ENCODE measurements at regions not wholly inside any gene's neighbourhood (a gene's known extent, or its start where the extent isn't known, plus 50 kb on each side); places are given as distances from the start of the nearest gene placed in this dataset.

- Histone ChIP-seq H3K27me3 (no peaks in the 10 kb centered on the region), H3K4me3 (no peak overlapping the region), H3K4me1 (no peaks in the 10 kb centered on the region), H3K36me3 (no peaks in the 10 kb centered on the region), H3K27ac (no peak overlapping the region), H3K9me3 (no peaks in the 10 kb centered on the region)
- no peak for ATAC-seq
- intact Hi-C loops (cut with DNase I; ENCODE audit: low total_unique reads) = no loop called here
- in situ Hi-C loops (cut with MboI; ENCODE audit: low sequenced_read_pairs in 4 of 4) = loop anchor here in 1 of 4 donors (25.0 kb wide), 1 partner anchor 102 kb away; no protein-coding TSS in a partner anchor
- DNase-seq = no peak
- TF ChIP-seq CTCF (IDR thresholded peaks at IDR 0.05 in 4 of 5, conservative IDR thresholded peaks at IDR 0.05 in 1 of 5) (no peak), POLR2A (IDR thresholded peaks at IDR 0.05) (no peak)
Measured at GRCh38 chr9:10785255-10785654, 172.5 kb upstream of the PTPRD start.

GRCh38 chr9:10793306-10793705, 180.5 kb upstream of the PTPRD start:
- no peaks in the 10 kb centered on the region for H3K4me1 ChIP-seq
- H3K27ac ChIP-seq = no peak overlapping the region
- DNase-seq = no peak
- no peaks in the 10 kb centered on the region for H3K9me3 ChIP-seq
- in situ Hi-C loops (cut with MboI; ENCODE audit: low sequenced_read_pairs in 4 of 4) (loop anchor here in 1 of 4 donors (25.0 kb wide), 1 partner anchor 94 kb away; no protein-coding TSS in a partner anchor), intact Hi-C loops (cut with DNase I; ENCODE audit: low total_unique reads) (no loop called here)
- no peak overlapping the region for H3K4me3 ChIP-seq
- no peak for TF ChIP-seq POLR2A (IDR thresholded peaks at IDR 0.05)
- no peak for TF ChIP-seq CTCF (IDR thresholded peaks at IDR 0.05 in 4 of 5, conservative IDR thresholded peaks at IDR 0.05 in 1 of 5)
- no peaks in the 10 kb centered on the region for H3K36me3 ChIP-seq
- no peak for ATAC-seq
- no peaks in the 10 kb centered on the region for H3K27me3 ChIP-seq

- no peaks in the 10 kb centered on the region for H3K27me3 ChIP-seq
- H3K27ac ChIP-seq = no peak overlapping the region
- no peak for DNase-seq
- no peaks in the 10 kb centered on the region for H3K4me1 ChIP-seq
- no peak for ATAC-seq
- H3K36me3 ChIP-seq = no peaks in the 10 kb centered on the region
- no peak overlapping the region for H3K4me3 ChIP-seq
- H3K9me3 ChIP-seq = no peaks in the 10 kb centered on the region
- in situ Hi-C loops (cut with MboI; ENCODE audit: low sequenced_read_pairs in 4 of 4) = loop anchor here in 1 of 4 donors (25.0 kb wide), 2 partner anchors 108 to 142 kb away; no protein-coding TSS in a partner anchor
- intact Hi-C loops (cut with DNase I; ENCODE audit: low total_unique reads) = no loop called here
- TF ChIP-seq POLR2A (IDR thresholded peaks at IDR 0.05) (no peak), CTCF (IDR thresholded peaks at IDR 0.05 in 4 of 5, conservative IDR thresholded peaks at IDR 0.05 in 1 of 5) (no peak)
Measured at GRCh38 chr9:10804486-10804885, 191.7 kb upstream of the PTPRD start.

GRCh38 chr9:10806868-10807267, 194.1 kb upstream of the PTPRD start:
- in situ Hi-C loops (cut with MboI; ENCODE audit: low sequenced_read_pairs in 4 of 4) = loop anchor here in 1 of 4 donors (25.0 kb wide), 2 partner anchors 105 to 145 kb away; no protein-coding TSS in a partner anchor
- no peaks in the 10 kb centered on the region for H3K36me3 ChIP-seq
- H3K27me3 ChIP-seq = no peaks in the 10 kb centered on the region
- H3K9me3 ChIP-seq = no peaks in the 10 kb centered on the region
- intact Hi-C loops (cut with DNase I; ENCODE audit: low total_unique reads) = no loop called here
- ATAC-seq (no peak), DNase-seq (no peak)
- no peak overlapping the region for H3K4me3 ChIP-seq
- H3K27ac ChIP-seq = no peak overlapping the region
- H3K4me1 ChIP-seq = no peaks in the 10 kb centered on the region
- TF ChIP-seq POLR2A (IDR thresholded peaks at IDR 0.05) (no peak), CTCF (IDR thresholded peaks at IDR 0.05 in 4 of 5, conservative IDR thresholded peaks at IDR 0.05 in 1 of 5) (no peak)

DNA sequence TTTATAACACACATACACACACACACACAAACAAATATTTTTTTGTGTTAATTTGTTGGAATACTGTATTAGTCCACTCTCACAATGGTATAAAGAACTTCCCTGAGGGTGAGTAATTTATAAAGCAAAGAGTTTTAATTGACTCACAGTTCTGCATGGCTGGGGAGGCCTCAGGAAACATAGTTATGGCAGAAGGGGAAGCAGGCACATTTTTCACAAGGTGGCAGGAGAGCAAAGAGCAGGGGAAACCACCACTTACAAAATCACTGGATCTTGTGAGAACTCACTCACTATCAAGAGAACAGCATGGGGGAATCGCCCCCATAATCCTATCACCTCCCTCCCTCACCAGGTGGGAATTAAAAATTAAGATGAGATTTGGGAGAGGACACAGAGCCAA, 205.4 kb upstream of the PTPRD start:
- no peaks in the 10 kb centered on the region for H3K4me1 ChIP-seq
- in situ Hi-C loops (cut with MboI; ENCODE audit: low sequenced_read_pairs in 4 of 4) = loop anchor here in 1 of 4 donors (25.0 kb wide), 2 partner anchors 94 to 156 kb away; no protein-coding TSS in a partner anchor
- intact Hi-C loops (cut with DNase I; ENCODE audit: low total_unique reads) = no loop called here
- H3K27me3 ChIP-seq = no peaks in the 10 kb centered on the region
- no peaks in the 10 kb centered on the region for H3K9me3 ChIP-seq
- no peak overlapping the region for H3K27ac ChIP-seq
- TF ChIP-seq CTCF (IDR thresholded peaks at IDR 0.05 in 4 of 5, conservative IDR thresholded peaks at IDR 0.05 in 1 of 5) (no peak), POLR2A (IDR thresholded peaks at IDR 0.05) (no peak)
- no peak for ATAC-seq
- DNase-seq = no peak
- no peak overlapping the region for H3K4me3 ChIP-seq
- H3K36me3 ChIP-seq = no peaks in the 10 kb centered on the region
